ENCODE measurements at regions not wholly inside any gene's neighbourhood (a gene's known extent, or its start where the extent isn't known, plus 50 kb on each side); places are given as distances from the start of the nearest gene placed in this dataset.

DNA sequence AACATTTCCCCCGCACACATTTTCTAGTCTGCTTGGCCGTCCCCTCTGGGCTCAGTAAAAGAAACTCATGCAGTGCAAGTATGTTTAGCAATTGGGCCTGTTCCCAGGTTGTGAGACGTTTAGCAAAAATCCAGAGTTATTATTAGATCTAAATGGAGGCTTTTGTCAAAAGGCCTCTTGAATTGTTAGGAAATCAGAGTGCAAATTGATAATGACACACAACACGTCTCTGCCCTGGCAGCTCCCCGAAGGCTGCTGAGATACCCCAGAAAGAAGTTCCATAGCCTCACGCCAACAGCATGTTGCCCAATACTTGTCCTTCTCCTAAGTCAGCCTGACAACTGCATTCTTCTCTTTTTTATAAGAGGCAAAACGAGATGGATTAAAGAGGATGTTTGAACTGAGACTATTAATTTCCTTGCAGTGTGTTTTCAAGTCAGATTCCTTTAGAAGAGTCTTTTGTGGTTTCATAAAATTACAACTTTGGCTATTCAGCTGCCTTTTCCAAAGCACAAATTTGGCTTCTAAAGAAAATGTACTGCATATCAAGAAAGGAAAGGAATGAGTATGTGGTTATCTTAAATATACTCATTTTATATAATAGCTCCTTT is 202.2 kb downstream of the TRIB2 start:
- WGBS (ENCODE audit: insufficient coverage): 96% methylated on average over 3 of the region's 7 CpGs
- Histone ChIP-seq H3K79me2 (ENCODE audit: control insufficient read depth, insufficient read depth, low read length) (no peaks in the 10 kb centered on the region), H3K27me3 (replicated peaks in 1 of 4; ENCODE audit: control extremely low read depth in 1 of 4, control insufficient read depth in 3 of 4, insufficient read depth in 4 of 4, low read length in 3 of 4) (peaks cover 0 to 3% (median 1%) of the 10 kb centered on the region in 4 experiments), H3K27ac (ENCODE audit: low read length in 2 of 2) (no peak overlapping the region), H3K4me3 (ENCODE audit: control extremely low read depth in 1 of 5, extremely low read depth in 1 of 5, insufficient read depth in 1 of 5, low read depth in 2 of 5, low read length in 4 of 5) (no peak overlapping the region), H3K4me1 (ENCODE audit: control insufficient read depth in 2 of 2, insufficient read depth in 2 of 2, low read length in 2 of 2) (no peaks in the 10 kb centered on the region), H3K36me3 (replicated peaks in 1 of 2; ENCODE audit: control extremely low read depth in 1 of 2, control insufficient read depth in 1 of 2, extremely low read depth in 1 of 2, insufficient read depth in 2 of 2, low read length in 1 of 2) (no peaks in the 10 kb centered on the region), H3K9ac (ENCODE audit: low read length) (no peak overlapping the region), H4K20me1 (ENCODE audit: control insufficient read depth, insufficient read depth, low read length, poor library complexity, severe bottlenecking) (no peaks in the 10 kb centered on the region), H3K4me2 (replicated peaks; ENCODE audit: low read depth, low read length, poor library complexity, severe bottlenecking) (no peak overlapping the region), H3K9me3 (ENCODE audit: control extremely low read depth in 1 of 3, control insufficient read depth in 2 of 3, insufficient read depth in 1 of 3, low read length in 2 of 3) (no peaks in the 10 kb centered on the region), H2AFZ (ENCODE audit: insufficient read depth, low read depth, low read length, poor library complexity, severe bottlenecking) (no peak overlapping the region)
- H3K4me3 Mint-ChIP-seq: no peak overlapping the region
- intact Hi-C loops (cut with micrococcal nuclease): no loop called here
- no peak for TF ChIP-seq EZH2 (IDR thresholded peaks at IDR 0.05; ENCODE audit: borderline replicate concordance, insufficient read depth, low read depth, low read length, poor library complexity, severe bottlenecking)
- TF ChIP-seq, protein P1, sequence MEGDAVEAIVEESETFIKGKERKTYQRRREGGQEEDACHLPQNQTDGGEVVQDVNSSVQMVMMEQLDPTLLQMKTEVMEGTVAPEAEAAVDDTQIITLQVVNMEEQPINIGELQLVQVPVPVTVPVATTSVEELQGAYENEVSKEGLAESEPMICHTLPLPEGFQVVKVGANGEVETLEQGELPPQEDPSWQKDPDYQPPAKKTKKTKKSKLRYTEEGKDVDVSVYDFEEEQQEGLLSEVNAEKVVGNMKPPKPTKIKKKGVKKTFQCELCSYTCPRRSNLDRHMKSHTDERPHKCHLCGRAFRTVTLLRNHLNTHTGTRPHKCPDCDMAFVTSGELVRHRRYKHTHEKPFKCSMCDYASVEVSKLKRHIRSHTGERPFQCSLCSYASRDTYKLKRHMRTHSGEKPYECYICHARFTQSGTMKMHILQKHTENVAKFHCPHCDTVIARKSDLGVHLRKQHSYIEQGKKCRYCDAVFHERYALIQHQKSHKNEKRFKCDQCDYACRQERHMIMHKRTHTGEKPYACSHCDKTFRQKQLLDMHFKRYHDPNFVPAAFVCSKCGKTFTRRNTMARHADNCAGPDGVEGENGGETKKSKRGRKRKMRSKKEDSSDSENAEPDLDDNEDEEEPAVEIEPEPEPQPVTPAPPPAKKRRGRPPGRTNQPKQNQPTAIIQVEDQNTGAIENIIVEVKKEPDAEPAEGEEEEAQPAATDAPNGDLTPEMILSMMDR (IDR thresholded peaks at IDR 0.05): no peak
- DNase-seq: no peak
- no peaks in the 10 kb centered on the region for H3K4me1 Mint-ChIP-seq
- POLR2A ChIA-PET: no interaction called here
- no peak for ATAC-seq (ENCODE audit: low read depth)
- H3K27ac Mint-ChIP-seq: no peak overlapping the region
- H3K27me3 Mint-ChIP-seq: peaks cover 34% of the 10 kb centered on the region
- H3K9me3 Mint-ChIP-seq (ENCODE audit: insufficient read depth): no peaks in the 10 kb centered on the region
- CTCF ChIA-PET: interaction anchor here (2.1 kb wide), 1 partner anchor 12 kb away, joined by 8 read pairs; no protein-coding TSS in a partner anchor

DNA sequence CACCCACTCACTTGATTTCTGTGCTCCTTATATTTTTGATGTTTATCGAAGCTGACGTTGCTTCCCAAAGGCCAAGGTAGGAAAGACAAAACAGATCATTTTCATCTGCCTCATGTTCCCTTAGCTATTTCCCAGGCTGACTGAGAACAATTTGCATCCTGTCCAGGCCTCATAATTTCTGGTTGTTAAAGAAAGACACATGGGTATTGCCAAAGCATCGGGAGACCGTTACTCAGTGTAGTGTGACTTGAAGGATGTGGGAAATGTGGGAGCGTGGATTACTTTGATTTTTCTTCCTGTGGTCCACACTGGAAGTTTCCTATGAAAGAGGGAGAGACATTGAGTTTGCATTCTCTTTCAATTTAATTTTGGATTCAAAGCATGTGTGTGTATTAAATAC is 204.6 kb downstream of the TRIB2 start:
- ChIA-PET CTCF (interaction anchor here (1.1 to 2.6 kb wide), 2 partner anchors 8 to 10 kb away, joined by 3 to 15 read pairs; no protein-coding TSS in a partner anchor), POLR2A (no interaction called here)
- intact Hi-C loops (cut with micrococcal nuclease): no loop called here
- H3K4me2 ChIP-seq (replicated peaks; ENCODE audit: low read depth, low read length, poor library complexity, severe bottlenecking): no peak overlapping the region
- 100% methylated on average over 3 of the region's 5 CpGs for WGBS (ENCODE audit: insufficient coverage)
- H3K79me2 ChIP-seq (ENCODE audit: control insufficient read depth, insufficient read depth, low read length): no peaks in the 10 kb centered on the region
- no peaks in the 10 kb centered on the region for H3K9me3 Mint-ChIP-seq (ENCODE audit: insufficient read depth)
- H3K9me3 ChIP-seq (ENCODE audit: control extremely low read depth in 1 of 3, control insufficient read depth in 2 of 3, insufficient read depth in 1 of 3, low read length in 2 of 3): no peaks in the 10 kb centered on the region
- peaks cover 0 to 4% (median 1%) of the 10 kb centered on the region in 4 experiments for H3K27me3 ChIP-seq (replicated peaks in 1 of 4; ENCODE audit: control extremely low read depth in 1 of 4, control insufficient read depth in 3 of 4, insufficient read depth in 4 of 4, low read length in 3 of 4)
- H3K27ac Mint-ChIP-seq: no peak overlapping the region
- TF ChIP-seq EZH2 (IDR thresholded peaks at IDR 0.05; ENCODE audit: borderline replicate concordance, insufficient read depth, low read depth, low read length, poor library complexity, severe bottlenecking): no peak
- TF ChIP-seq, protein P1 (IDR thresholded peaks at IDR 0.05): no peak
- no peak overlapping the region for H3K27ac ChIP-seq (ENCODE audit: low read length in 2 of 2)
- H3K36me3 ChIP-seq (replicated peaks in 1 of 2; ENCODE audit: control extremely low read depth in 1 of 2, control insufficient read depth in 1 of 2, extremely low read depth in 1 of 2, insufficient read depth in 2 of 2, low read length in 1 of 2): no peaks in the 10 kb centered on the region
- H2AFZ ChIP-seq (ENCODE audit: insufficient read depth, low read depth, low read length, poor library complexity, severe bottlenecking): no peak overlapping the region
- no peak overlapping the region for H3K4me3 ChIP-seq (ENCODE audit: control extremely low read depth in 1 of 5, extremely low read depth in 1 of 5, insufficient read depth in 1 of 5, low read depth in 2 of 5, low read length in 4 of 5)
- H3K9ac ChIP-seq (ENCODE audit: low read length): no peak overlapping the region
- H3K4me1 Mint-ChIP-seq: no peaks in the 10 kb centered on the region
- peaks cover 30% of the 10 kb centered on the region for H3K27me3 Mint-ChIP-seq
- ATAC-seq (ENCODE audit: low read depth): no peak
- no peaks in the 10 kb centered on the region for H4K20me1 ChIP-seq (ENCODE audit: control insufficient read depth, insufficient read depth, low read length, poor library complexity, severe bottlenecking)
- no peak for DNase-seq
- no peaks in the 10 kb centered on the region for H3K4me1 ChIP-seq (ENCODE audit: control insufficient read depth in 2 of 2, insufficient read depth in 2 of 2, low read length in 2 of 2)
- no peak overlapping the region for H3K4me3 Mint-ChIP-seq

All from B cell (primary cell).